GM19452 (cell line): ENCODE measurements at regions not wholly inside any gene's neighbourhood (a gene's known extent, or its start where the extent isn't known, plus 50 kb on each side); places are given as distances from the start of the nearest gene placed in this dataset.

ENCODE experiments used
- ATAC-seq: cut with Tn5 transposase; IDR thresholded peaks from one replicate; pipeline ENCODE4 v1.9.1; 2021; ENCODE audit not compliant: unreplicated experiment

GRCh38 chr17:72297326-72298115, 176.7 kb downstream of the SOX9 start:
- ATAC-seq, result no peak

GRCh38 chr17:72299100-72299499, 178.3 kb downstream of the SOX9 start:
- no peak for ATAC-seq

- ATAC-seq, result no peak
Observed at GRCh38 chr17:72299592-72299991, 178.8 kb downstream of the SOX9 start.

GRCh38 chr17:72301887-72302286, 181.1 kb downstream of the SOX9 start:
- ATAC-seq, result no peak

- no peak for ATAC-seq
Observed at GRCh38 chr17:72302735-72303134, 181.9 kb downstream of the SOX9 start.

- ATAC-seq, result no peak
Observed at GRCh38 chr17:72303787-72304733, 183.2 kb downstream of the SOX9 start.

GRCh38 chr17:72304859-72305258, 184.0 kb downstream of the SOX9 start:
- no peak for ATAC-seq

GRCh38 chr17:72305472-72305871, 184.7 kb downstream of the SOX9 start:
- no peak for ATAC-seq

GRCh38 chr17:72306037-72306436, 185.2 kb downstream of the SOX9 start:
- no peak for ATAC-seq

- no peak for ATAC-seq
Observed at GRCh38 chr17:72307836-72308235, 187.0 kb downstream of the SOX9 start.

GRCh38 chr17:72308744-72309385, 188.0 kb downstream of the SOX9 start:
- no peak for ATAC-seq

GRCh38 chr17:72311004-72311403, 190.2 kb downstream of the SOX9 start:
- ATAC-seq, result no peak

- no peak for ATAC-seq
Observed at GRCh38 chr17:72315122-72315913, 194.5 kb downstream of the SOX9 start.

- no peak for ATAC-seq
Observed at GRCh38 chr17:72318131-72318530, 197.3 kb downstream of the SOX9 start.

GRCh38 chr17:72321896-72322295, 201.1 kb downstream of the SOX9 start:
- ATAC-seq, result no peak

GRCh38 chr17:72332367-72332766, 211.5 kb downstream of the SOX9 start:
- ATAC-seq, result peak; percentile 76

GRCh38 chr17:72333570-72333969, 212.8 kb downstream of the SOX9 start:
- no peak for ATAC-seq

GRCh38 chr17:72334205-72334604, 213.4 kb downstream of the SOX9 start:
- no peak for ATAC-seq

- ATAC-seq, result no peak
Observed at GRCh38 chr17:72336026-72336803, 215.4 kb downstream of the SOX9 start.

- no peak for ATAC-seq
Observed at GRCh38 chr17:72336804-72337070, 215.9 kb downstream of the SOX9 start.
